ENCODE measurements at regions not wholly inside any gene's neighbourhood (a gene's known extent, or its start where the extent isn't known, plus 50 kb on each side); places are given as distances from the start of the nearest gene placed in this dataset.

DNA sequence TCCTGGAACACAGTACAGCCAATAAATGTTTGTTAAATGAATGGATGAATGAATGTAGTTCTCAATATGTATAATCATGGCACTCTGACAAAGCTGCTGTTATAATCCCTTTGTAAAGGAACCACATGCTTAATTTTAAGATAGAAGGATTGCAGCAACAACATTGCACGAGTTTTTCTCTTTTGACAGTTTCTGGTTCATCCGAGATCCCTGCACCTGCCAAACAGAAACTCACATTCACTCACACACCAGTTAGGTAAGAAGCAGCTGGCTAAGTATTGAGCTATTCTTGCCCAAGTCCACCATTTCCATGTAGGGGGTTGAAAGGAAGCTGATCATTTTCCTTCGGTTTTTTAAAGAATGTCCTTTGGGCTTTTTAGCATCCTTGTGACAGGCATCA, 133.7 kb upstream of the MAP1B start:
- H2BK120ac ChIP-seq (ENCODE audit: low read depth, low read length), result no peak overlapping the region
- 80% methylated on average over 1 of the region's 3 CpGs for WGBS

GRCh38 chr5:71974165-71974564, 133.1 kb upstream of the MAP1B start:
- Histone ChIP-seq H4K91ac (ENCODE audit: low read length) (no peak overlapping the region), H3K4ac (ENCODE audit: low read depth in 1 of 2, low read length in 2 of 2) (no peak overlapping the region), H3K14ac (ENCODE audit: low read length in 2 of 2) (no peak overlapping the region), H3K23ac (ENCODE audit: low read length in 2 of 2) (no peak overlapping the region), H2BK12ac (ENCODE audit: low read length in 2 of 2) (no peak overlapping the region), H3K9ac (ENCODE audit: low read length) (no peak overlapping the region), H3K4me1 (ENCODE audit: control insufficient read depth, insufficient read depth, low read depth, low read length) (no peaks in the 10 kb centered on the region), H2BK120ac (ENCODE audit: low read depth, low read length) (no peak overlapping the region), H2BK15ac (ENCODE audit: low read depth, poor library complexity, severe bottlenecking) (no peak overlapping the region), H3K9me3 (ENCODE audit: control insufficient read depth, low read length) (no peaks in the 10 kb centered on the region), H2AK5ac (ENCODE audit: low read length, severe bottlenecking) (no peak overlapping the region), H3K27me3 (ENCODE audit: control insufficient read depth in 1 of 2, insufficient read depth in 1 of 2, low read length in 2 of 2) (peaks cover 0 to 13% of the 10 kb centered on the region in 2 experiments), H3K18ac (ENCODE audit: low read depth in 1 of 2, low read length in 2 of 2) (no peak overlapping the region), H3K27ac (ENCODE audit: low read length, poor library complexity, severe bottlenecking) (no peak overlapping the region), H2AFZ (ENCODE audit: low read depth, low read length) (no peak overlapping the region), H3K4me2 (ENCODE audit: low read length, poor library complexity, severe bottlenecking) (no peak overlapping the region), H2BK5ac (ENCODE audit: low read depth, low read length, poor library complexity, severe bottlenecking) (no peak overlapping the region), H3K79me1 (replicated peaks; ENCODE audit: low read length, poor library complexity, severe bottlenecking) (no peaks in the 10 kb centered on the region), H3K4me3 (ENCODE audit: insufficient read depth in 1 of 2, low read depth in 1 of 2, low read length in 2 of 2) (no peak overlapping the region), H4K8ac (ENCODE audit: low read length) (no peak overlapping the region), H3K36me3 (ENCODE audit: control insufficient read depth in 1 of 2, insufficient read depth in 2 of 2, low read depth in 1 of 2, low read length in 2 of 2) (no peaks in the 10 kb centered on the region)
- DNase-seq, result peak; percentile 16
- WGBS, result no CpG with 5 or more reads among the region's 1 CpG

More for the DNA sequence above, 133.7 kb upstream of the MAP1B start:
- no peak overlapping the region for H2BK5ac ChIP-seq (ENCODE audit: low read depth, low read length, poor library complexity, severe bottlenecking)
- H3K9ac ChIP-seq (ENCODE audit: low read length), result no peak overlapping the region
- H3K4me3 ChIP-seq (ENCODE audit: insufficient read depth in 1 of 2, low read depth in 1 of 2, low read length in 2 of 2), result no peak overlapping the region
- no peak overlapping the region for H4K91ac ChIP-seq (ENCODE audit: low read length)
- no peak overlapping the region for H4K8ac ChIP-seq (ENCODE audit: low read length)
- no peaks in the 10 kb centered on the region for H3K36me3 ChIP-seq (ENCODE audit: control insufficient read depth in 1 of 2, insufficient read depth in 2 of 2, low read depth in 1 of 2, low read length in 2 of 2)
- H3K4me1 ChIP-seq (ENCODE audit: control insufficient read depth, insufficient read depth, low read depth, low read length), result no peaks in the 10 kb centered on the region
- no peak overlapping the region for H2AK5ac ChIP-seq (ENCODE audit: low read length, severe bottlenecking)
- peaks cover 0 to 13% of the 10 kb centered on the region in 2 experiments for H3K27me3 ChIP-seq (ENCODE audit: control insufficient read depth in 1 of 2, insufficient read depth in 1 of 2, low read length in 2 of 2)
- no peak overlapping the region for H2AFZ ChIP-seq (ENCODE audit: low read depth, low read length)
- no peak overlapping the region for H3K4me2 ChIP-seq (ENCODE audit: low read length, poor library complexity, severe bottlenecking)
- H2BK15ac ChIP-seq (ENCODE audit: low read depth, poor library complexity, severe bottlenecking), result no peak overlapping the region
- DNase-seq, result no peak
- H3K9me3 ChIP-seq (ENCODE audit: control insufficient read depth, low read length), result no peaks in the 10 kb centered on the region
- H3K14ac ChIP-seq (ENCODE audit: low read length in 2 of 2), result no peak overlapping the region
- H3K4ac ChIP-seq (ENCODE audit: low read depth in 1 of 2, low read length in 2 of 2), result no peak overlapping the region
- H3K23ac ChIP-seq (ENCODE audit: low read length in 2 of 2), result no peak overlapping the region
- no peak overlapping the region for H3K18ac ChIP-seq (ENCODE audit: low read depth in 1 of 2, low read length in 2 of 2)
- no peak overlapping the region for H2BK12ac ChIP-seq (ENCODE audit: low read length in 2 of 2)
- H3K27ac ChIP-seq (ENCODE audit: low read length, poor library complexity, severe bottlenecking), result no peak overlapping the region
- H3K79me1 ChIP-seq (replicated peaks; ENCODE audit: low read length, poor library complexity, severe bottlenecking), result no peaks in the 10 kb centered on the region

DNA sequence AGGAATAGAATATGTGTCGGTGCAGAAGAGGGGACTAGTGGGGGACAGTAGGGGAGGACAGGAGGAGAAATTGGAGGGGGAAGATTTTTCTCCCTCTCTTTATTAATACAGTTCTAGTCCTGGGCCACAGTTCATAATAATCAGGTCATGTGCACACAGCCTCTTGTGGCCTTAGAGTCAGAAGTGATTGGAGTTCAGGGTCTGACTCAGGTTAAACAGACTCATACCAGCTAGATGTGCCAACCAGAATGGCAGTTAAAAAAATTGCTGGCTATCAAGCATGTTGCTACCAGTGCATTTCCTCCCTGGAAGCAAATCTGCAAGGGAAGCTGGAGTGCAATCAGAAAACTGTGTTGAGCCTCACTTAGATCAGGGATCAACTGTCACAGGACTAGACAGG, 132.7 kb upstream of the MAP1B start:
- no peak overlapping the region for H4K8ac ChIP-seq (ENCODE audit: low read length)
- H2AFZ ChIP-seq (ENCODE audit: low read depth, low read length), result no peak overlapping the region
- no peak overlapping the region for H2BK15ac ChIP-seq (ENCODE audit: low read depth, poor library complexity, severe bottlenecking)
- H2AK5ac ChIP-seq (ENCODE audit: low read length, severe bottlenecking), result no peak overlapping the region
- no peak overlapping the region for H3K14ac ChIP-seq (ENCODE audit: low read length in 2 of 2)
- H2BK120ac ChIP-seq (ENCODE audit: low read depth, low read length), result no peak overlapping the region
- no peak overlapping the region for H2BK12ac ChIP-seq (ENCODE audit: low read length in 2 of 2)
- H3K36me3 ChIP-seq (ENCODE audit: control insufficient read depth in 1 of 2, insufficient read depth in 2 of 2, low read depth in 1 of 2, low read length in 2 of 2), result no peaks in the 10 kb centered on the region
- peaks cover 0 to 13% of the 10 kb centered on the region in 2 experiments for H3K27me3 ChIP-seq (ENCODE audit: control insufficient read depth in 1 of 2, insufficient read depth in 1 of 2, low read length in 2 of 2)
- DNase-seq, result no peak
- H3K9me3 ChIP-seq (ENCODE audit: control insufficient read depth, low read length), result no peaks in the 10 kb centered on the region
- no peak overlapping the region for H3K18ac ChIP-seq (ENCODE audit: low read depth in 1 of 2, low read length in 2 of 2)
- H3K4me1 ChIP-seq (ENCODE audit: control insufficient read depth, insufficient read depth, low read depth, low read length), result no peaks in the 10 kb centered on the region
- H2BK5ac ChIP-seq (ENCODE audit: low read depth, low read length, poor library complexity, severe bottlenecking), result no peak overlapping the region
- peak overlapping the region in 1 of 2 experiments; percentile 20 for H3K4ac ChIP-seq (ENCODE audit: low read depth in 1 of 2, low read length in 2 of 2)
- no peak overlapping the region for H3K4me2 ChIP-seq (ENCODE audit: low read length, poor library complexity, severe bottlenecking)
- H4K91ac ChIP-seq (ENCODE audit: low read length), result no peak overlapping the region
- no peak overlapping the region for H3K9ac ChIP-seq (ENCODE audit: low read length)
- no CpG with 5 or more reads among the region's 1 CpG for WGBS
- H3K23ac ChIP-seq (ENCODE audit: low read length in 2 of 2), result no peak overlapping the region
- no peak overlapping the region for H3K4me3 ChIP-seq (ENCODE audit: insufficient read depth in 1 of 2, low read depth in 1 of 2, low read length in 2 of 2)
- no peaks in the 10 kb centered on the region for H3K79me1 ChIP-seq (replicated peaks; ENCODE audit: low read length, poor library complexity, severe bottlenecking)
- H3K27ac ChIP-seq (ENCODE audit: low read length, poor library complexity, severe bottlenecking), result no peak overlapping the region

DNA sequence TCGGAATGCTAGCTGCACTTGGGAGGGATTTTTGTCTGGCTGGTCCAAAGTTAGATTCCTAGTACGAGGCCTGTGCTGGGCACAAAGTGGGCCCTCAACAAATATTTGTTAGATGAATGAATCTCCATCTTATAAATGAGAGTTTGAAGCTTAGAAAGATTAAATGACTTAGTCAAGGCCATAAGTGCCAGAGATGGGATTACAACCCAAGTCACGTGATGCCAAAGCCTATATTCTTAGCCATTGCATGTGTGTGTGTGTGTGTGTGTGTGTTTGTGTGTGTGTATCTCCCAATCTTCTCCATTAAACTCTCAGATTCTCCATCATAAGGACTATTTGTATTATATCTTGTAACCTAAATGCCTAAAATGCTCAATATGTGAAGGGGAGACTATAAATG, 130.8 kb upstream of the MAP1B start:
- whole genome bisulfite sequencing, result 88% methylated on average over 2 of the region's 3 CpGs
- Histone ChIP-seq H2BK5ac (ENCODE audit: low read depth, low read length, poor library complexity, severe bottlenecking) (no peak overlapping the region), H2BK15ac (ENCODE audit: low read depth, poor library complexity, severe bottlenecking) (no peak overlapping the region), H3K27ac (ENCODE audit: low read length, poor library complexity, severe bottlenecking) (no peak overlapping the region), H4K91ac (ENCODE audit: low read length) (no peak overlapping the region), H4K8ac (ENCODE audit: low read length) (no peak overlapping the region), H3K4ac (ENCODE audit: low read depth in 1 of 2, low read length in 2 of 2) (no peak overlapping the region), H3K36me3 (ENCODE audit: control insufficient read depth in 1 of 2, insufficient read depth in 2 of 2, low read depth in 1 of 2, low read length in 2 of 2) (no peaks in the 10 kb centered on the region), H3K9me3 (ENCODE audit: control insufficient read depth, low read length) (peaks cover 5% of the 10 kb centered on the region), H2BK12ac (ENCODE audit: low read length in 2 of 2) (no peak overlapping the region), H3K23ac (ENCODE audit: low read length in 2 of 2) (no peak overlapping the region), H3K14ac (ENCODE audit: low read length in 2 of 2) (no peak overlapping the region), H2AK5ac (ENCODE audit: low read length, severe bottlenecking) (no peak overlapping the region), H2AFZ (ENCODE audit: low read depth, low read length) (no peak overlapping the region), H3K4me2 (ENCODE audit: low read length, poor library complexity, severe bottlenecking) (no peak overlapping the region), H3K4me1 (ENCODE audit: control insufficient read depth, insufficient read depth, low read depth, low read length) (no peaks in the 10 kb centered on the region), H3K79me1 (replicated peaks; ENCODE audit: low read length, poor library complexity, severe bottlenecking) (no peaks in the 10 kb centered on the region), H3K9ac (ENCODE audit: low read length) (no peak overlapping the region), H3K18ac (ENCODE audit: low read depth in 1 of 2, low read length in 2 of 2) (no peak overlapping the region), H2BK120ac (ENCODE audit: low read depth, low read length) (no peak overlapping the region), H3K27me3 (ENCODE audit: control insufficient read depth in 1 of 2, insufficient read depth in 1 of 2, low read length in 2 of 2) (peaks cover 0 to 13% of the 10 kb centered on the region in 2 experiments), H3K4me3 (ENCODE audit: insufficient read depth in 1 of 2, low read depth in 1 of 2, low read length in 2 of 2) (no peak overlapping the region)
- DNase-seq, result no peak

Data from mesenchymal stem cell (in vitro differentiated cells and primary cell).